Muscle of leg (tissue), 3 donors: ENCODE measurements at regions not wholly inside any gene's neighbourhood (a gene's known extent, or its start where the extent isn't known, plus 50 kb on each side); places are given as distances from the start of the nearest gene placed in this dataset.

Source experiments
- DNase-seq: peaks from one replicate; pipeline ENCODE4 v3.0.0; 2013
- H3K27ac ChIP-seq: one replicate; pipeline ENCODE4 v1.5.1; 2013; ENCODE audit warnings: mild to moderate bottlenecking, low read length, control low read depth
- H3K27me3 ChIP-seq: one replicate; pipeline ENCODE4 v1.6.1; 2013; ENCODE audit warnings: low read length; ENCODE audit not compliant: control insufficient read depth, insufficient read depth
- H3K36me3 ChIP-seq: one replicate; pipeline ENCODE4 v1.6.1; 2013; ENCODE audit warnings: low read length; ENCODE audit not compliant: control insufficient read depth, insufficient read depth
- H3K4me1 ChIP-seq: one replicate; pipeline ENCODE4 v1.6.1; 2013; ENCODE audit warnings: low read length; ENCODE audit not compliant: control insufficient read depth, insufficient read depth
- H3K4me3 ChIP-seq: one replicate; pipeline ENCODE4 v1.5.1; 2013; ENCODE audit warnings: low read length, control low read depth
- H3K9me3 ChIP-seq: replicated peaks from 2 replicates; pipeline ENCODE4 v1.6.1; 2013; ENCODE audit warnings: low read depth, low read length; ENCODE audit not compliant: control insufficient read depth
- WGBS: methylation state at CpG from one replicate; pipeline ENCODE4 v1.1.5; 2013; ENCODE audit warnings: missing lambda C conversion rate; ENCODE audit not compliant: insufficient coverage; 5-methylcytosine and 5-hydroxymethylcytosine counted together

GRCh38 chr3:103494011-103494410 lies 1059.2 kb downstream of the ZPLD1 start:
- Histone ChIP-seq H3K36me3 (no peaks in the 10 kb centered on the region), H3K27ac (no peak overlapping the region), H3K4me1 (no peaks in the 10 kb centered on the region), H3K4me3 (no peak overlapping the region), H3K27me3 (no peaks in the 10 kb centered on the region), H3K9me3 (no peaks in the 10 kb centered on the region)
- no peak for DNase-seq

- Histone ChIP-seq H3K4me1 (no peaks in the 10 kb centered on the region), H3K9me3 (no peaks in the 10 kb centered on the region), H3K36me3 (no peaks in the 10 kb centered on the region), H3K4me3 (no peak overlapping the region), H3K27me3 (no peaks in the 10 kb centered on the region), H3K27ac (no peak overlapping the region)
- WGBS, result 52% methylated on average over 2 of the region's 3 CpGs
- no peak for DNase-seq
Observed at GRCh38 chr3:103494512-103494911, 1059.7 kb downstream of the ZPLD1 start.

DNA sequence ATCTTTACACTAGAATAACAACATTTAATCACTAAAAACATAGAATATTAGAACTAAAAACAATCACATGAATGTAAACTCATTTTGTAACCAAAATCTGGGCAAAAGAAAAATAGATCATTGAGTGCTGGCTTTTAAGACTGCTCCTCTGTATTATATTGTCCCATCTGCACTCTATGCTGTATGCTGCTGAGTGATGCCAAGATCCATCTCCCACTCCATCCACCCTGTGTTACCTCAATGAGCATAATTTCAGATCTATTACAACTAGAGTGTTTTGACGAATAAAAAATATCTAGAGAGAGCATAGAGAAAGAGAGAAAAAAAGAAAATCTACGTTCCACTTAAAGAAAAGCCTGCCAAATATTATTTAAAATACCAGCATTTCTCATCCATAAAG lies 1060.4 kb downstream of the ZPLD1 start:
- no peaks in the 10 kb centered on the region for H3K9me3 ChIP-seq
- no peak for DNase-seq
- no peaks in the 10 kb centered on the region for H3K4me1 ChIP-seq
- H3K36me3 ChIP-seq, result no peaks in the 10 kb centered on the region
- WGBS, result no CpG with 5 or more reads among the region's 2 CpGs
- H3K4me3 ChIP-seq, result no peak overlapping the region
- H3K27me3 ChIP-seq, result no peaks in the 10 kb centered on the region
- no peak overlapping the region for H3K27ac ChIP-seq

GRCh38 chr3:103499132-103499900 lies 1064.5 kb downstream of the ZPLD1 start:
- H3K4me3 ChIP-seq, result no peak overlapping the region
- H3K4me1 ChIP-seq, result no peaks in the 10 kb centered on the region
- no CpG with 5 or more reads among the region's 1 CpG for WGBS
- no peaks in the 10 kb centered on the region for H3K36me3 ChIP-seq
- H3K27ac ChIP-seq, result no peak overlapping the region
- no peaks in the 10 kb centered on the region for H3K9me3 ChIP-seq
- H3K27me3 ChIP-seq, result no peaks in the 10 kb centered on the region
- DNase-seq, result peak; percentile 4

GRCh38 chr3:103499967-103500366 lies 1065.2 kb downstream of the ZPLD1 start:
- Histone ChIP-seq H3K27me3 (no peaks in the 10 kb centered on the region), H3K4me1 (no peaks in the 10 kb centered on the region), H3K27ac (no peak overlapping the region), H3K4me3 (no peak overlapping the region), H3K9me3 (no peaks in the 10 kb centered on the region), H3K36me3 (no peaks in the 10 kb centered on the region)
- WGBS, result 58% methylated on average over 4 of the region's 4 CpGs
- DNase-seq, result no peak

GRCh38 chr3:103510760-103511159 lies 1075.9 kb downstream of the ZPLD1 start:
- no peak overlapping the region for H3K27ac ChIP-seq
- H3K36me3 ChIP-seq, result no peaks in the 10 kb centered on the region
- WGBS, result no CpG with 5 or more reads among the region's 2 CpGs
- no peak overlapping the region for H3K4me3 ChIP-seq
- peak; percentile 5 for DNase-seq
- H3K4me1 ChIP-seq, result no peaks in the 10 kb centered on the region
- H3K9me3 ChIP-seq, result no peaks in the 10 kb centered on the region
- no peaks in the 10 kb centered on the region for H3K27me3 ChIP-seq

- Histone ChIP-seq H3K27me3 (no peaks in the 10 kb centered on the region), H3K4me1 (no peaks in the 10 kb centered on the region), H3K27ac (no peak overlapping the region), H3K36me3 (no peaks in the 10 kb centered on the region), H3K9me3 (no peaks in the 10 kb centered on the region), H3K4me3 (no peak overlapping the region)
- DNase-seq, result no peak
- WGBS, result no CpG with 5 or more reads among the region's 1 CpG
Observed at GRCh38 chr3:103511891-103512290, 1077.1 kb downstream of the ZPLD1 start.

- no CpG with 5 or more reads among the region's 1 CpG for WGBS
Observed at GRCh38 chr3:103512595-103512994, 1077.8 kb downstream of the ZPLD1 start.

DNA sequence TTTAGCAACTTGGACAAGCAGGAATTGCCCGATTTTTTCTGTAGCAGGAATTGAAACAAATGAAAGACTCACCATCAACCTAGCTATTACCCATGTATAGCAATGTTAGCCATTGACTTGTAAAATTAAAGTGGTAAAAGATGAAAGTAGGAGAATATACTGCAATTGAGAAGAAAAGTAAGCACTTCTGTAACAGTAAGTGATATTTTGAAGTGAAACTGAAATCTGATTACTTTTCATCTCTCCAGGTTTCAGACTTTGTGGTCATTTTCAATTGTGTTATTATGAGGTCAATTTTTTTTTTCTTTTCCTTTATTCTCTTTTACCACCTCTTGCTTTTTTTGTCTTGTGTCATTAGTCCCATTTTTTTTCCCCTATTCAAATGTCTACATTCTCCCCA lies 1078.2 kb downstream of the ZPLD1 start:
- H3K4me3 ChIP-seq, result no peak overlapping the region
- H3K36me3 ChIP-seq, result no peaks in the 10 kb centered on the region
- no peaks in the 10 kb centered on the region for H3K9me3 ChIP-seq
- no CpG with 5 or more reads among the region's 1 CpG for WGBS
- H3K27me3 ChIP-seq, result no peaks in the 10 kb centered on the region
- H3K27ac ChIP-seq, result no peak overlapping the region
- no peak for DNase-seq
- H3K4me1 ChIP-seq, result no peaks in the 10 kb centered on the region

More at GRCh38 chr3:103512595-103512994, 1077.8 kb downstream of the ZPLD1 start:
- Histone ChIP-seq H3K27me3 (no peaks in the 10 kb centered on the region), H3K9me3 (no peaks in the 10 kb centered on the region), H3K4me3 (no peak overlapping the region), H3K27ac (no peak overlapping the region), H3K4me1 (no peaks in the 10 kb centered on the region), H3K36me3 (no peaks in the 10 kb centered on the region)
- no peak for DNase-seq

DNA sequence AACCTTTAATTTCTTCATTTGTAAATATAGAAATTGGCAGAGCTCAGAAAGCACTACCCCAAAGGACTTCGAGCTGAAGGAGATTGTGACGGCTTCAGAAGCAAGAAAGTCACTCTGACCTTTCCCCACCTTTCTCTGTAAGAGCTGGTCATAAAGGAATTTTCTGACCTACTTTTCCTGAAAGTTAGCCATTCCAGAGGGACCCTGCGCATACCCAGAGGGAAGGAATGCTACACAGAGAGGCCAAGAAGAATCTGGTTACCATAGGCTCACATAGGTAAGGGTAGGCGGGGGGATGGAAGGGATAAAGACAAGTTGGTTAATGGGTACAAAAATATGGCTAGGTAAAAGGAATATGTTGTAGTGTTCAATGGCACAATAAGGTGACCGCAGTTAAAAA lies 1080.3 kb downstream of the ZPLD1 start:
- Histone ChIP-seq H3K9me3 (no peaks in the 10 kb centered on the region), H3K4me3 (no peak overlapping the region), H3K27ac (no peak overlapping the region), H3K27me3 (no peaks in the 10 kb centered on the region), H3K36me3 (no peaks in the 10 kb centered on the region), H3K4me1 (no peaks in the 10 kb centered on the region)
- 100% methylated on average over 2 of the region's 5 CpGs for WGBS
- DNase-seq, result no peak

DNA sequence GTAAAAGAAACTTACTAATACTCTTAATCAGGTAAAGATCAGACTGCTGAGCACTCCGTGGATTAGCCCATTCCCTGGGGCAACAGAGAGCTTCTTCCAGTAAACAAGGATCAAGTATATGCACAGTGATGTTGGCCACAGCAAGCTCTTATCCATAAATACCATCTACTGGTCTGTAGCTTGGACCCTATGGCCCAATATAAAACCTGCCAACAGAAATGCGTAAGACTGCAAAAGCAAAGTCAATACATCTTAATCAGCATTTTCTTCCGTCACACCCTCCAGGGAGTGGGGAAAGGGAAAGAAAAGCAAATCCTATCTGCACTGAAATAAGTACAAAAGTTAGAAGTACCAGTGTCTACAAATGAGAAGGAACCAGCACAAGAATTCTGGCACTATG lies 1082.1 kb downstream of the ZPLD1 start:
- Histone ChIP-seq H3K4me3 (no peak overlapping the region), H3K27me3 (no peaks in the 10 kb centered on the region), H3K9me3 (no peaks in the 10 kb centered on the region), H3K36me3 (no peaks in the 10 kb centered on the region), H3K4me1 (no peaks in the 10 kb centered on the region), H3K27ac (no peak overlapping the region)
- no CpG with 5 or more reads among the region's 3 CpGs for WGBS
- no peak for DNase-seq
